ENCODE measurements at regions not wholly inside any gene's neighbourhood (a gene's known extent, or its start where the extent isn't known, plus 50 kb on each side); places are given as distances from the start of the nearest gene placed in this dataset.

GRCh38 chr6:61586934-61587537 lies 699.0 kb downstream of the KHDRBS2 start:
- H3K4me3 ChIP-seq (ENCODE audit: low read length), result no peak overlapping the region

GRCh38 chr6:61585504-61585903 lies 700.5 kb downstream of the KHDRBS2 start:
- Histone ChIP-seq H3K4me2 (ENCODE audit: low read length) (no peak overlapping the region), H3K18ac (ENCODE audit: low read length) (no peak overlapping the region), H3K79me1 (ENCODE audit: low read length) (no peaks in the 10 kb centered on the region), H3K4me3 (ENCODE audit: low read length) (no peak overlapping the region), H3K23ac (ENCODE audit: low read length) (no peak overlapping the region), H2BK120ac (ENCODE audit: low read depth, low read length) (no peak overlapping the region), H3K27me3 (ENCODE audit: insufficient read depth, low read length, poor library complexity) (no peaks in the 10 kb centered on the region), H3K27ac (ENCODE audit: low read depth, low read length) (no peak overlapping the region), H4K5ac (ENCODE audit: low read length) (no peak overlapping the region), H3K79me2 (ENCODE audit: control insufficient read depth, insufficient read depth, low read length) (no peaks in the 10 kb centered on the region), H3K4me1 (ENCODE audit: control insufficient read depth, low read depth, low read length) (peaks cover 4% of the 10 kb centered on the region), H2AK5ac (ENCODE audit: low read length) (no peak overlapping the region), H3K56ac (ENCODE audit: low read length) (no peak overlapping the region), H2BK15ac (replicated peaks; ENCODE audit: low read depth) (no peak overlapping the region), H3K9ac (ENCODE audit: low read length) (no peak overlapping the region), H4K8ac (ENCODE audit: low read depth, low read length) (no peak overlapping the region), H3K36me3 (ENCODE audit: control insufficient read depth, insufficient read depth, low read length) (no peaks in the 10 kb centered on the region), H2BK5ac (ENCODE audit: low read length) (no peak overlapping the region), H3K4ac (ENCODE audit: low read depth, low read length) (no peak overlapping the region)
- DNase-seq, result no peak
- WGBS (ENCODE audit: extremely low coverage, insufficient coverage, low lambda C conversion rate), result no CpG with 5 or more reads among the region's 2 CpGs

More at GRCh38 chr6:61586934-61587537, 699.0 kb downstream of the KHDRBS2 start:
- no peak overlapping the region for H3K4me2 ChIP-seq (ENCODE audit: low read length)
- no peaks in the 10 kb centered on the region for H3K36me3 ChIP-seq (ENCODE audit: control insufficient read depth, insufficient read depth, low read length)
- no CpG with 5 or more reads among the region's 3 CpGs for WGBS (ENCODE audit: extremely low coverage, insufficient coverage, low lambda C conversion rate)
- no peaks in the 10 kb centered on the region for H3K27me3 ChIP-seq (ENCODE audit: insufficient read depth, low read length, poor library complexity)
- no peak overlapping the region for H4K5ac ChIP-seq (ENCODE audit: low read length)
- peak overlapping the region; percentile 76 for H2BK5ac ChIP-seq (ENCODE audit: low read length)
- no peak overlapping the region for H3K9ac ChIP-seq (ENCODE audit: low read length)
- no peak overlapping the region for H2BK120ac ChIP-seq (ENCODE audit: low read depth, low read length)
- H2AK5ac ChIP-seq (ENCODE audit: low read length), result no peak overlapping the region
- no peak overlapping the region for H3K56ac ChIP-seq (ENCODE audit: low read length)
- H3K79me2 ChIP-seq (ENCODE audit: control insufficient read depth, insufficient read depth, low read length), result no peaks in the 10 kb centered on the region
- no peak overlapping the region for H3K4ac ChIP-seq (ENCODE audit: low read depth, low read length)
- H4K8ac ChIP-seq (ENCODE audit: low read depth, low read length), result no peak overlapping the region
- peak; percentile 77 for DNase-seq
- H3K79me1 ChIP-seq (ENCODE audit: low read length), result no peaks in the 10 kb centered on the region
- H3K23ac ChIP-seq (ENCODE audit: low read length), result no peak overlapping the region
- H3K18ac ChIP-seq (ENCODE audit: low read length), result no peak overlapping the region
- no peak overlapping the region for H2BK15ac ChIP-seq (replicated peaks; ENCODE audit: low read depth)
- H3K4me1 ChIP-seq (ENCODE audit: control insufficient read depth, low read depth, low read length), result peaks cover 4% of the 10 kb centered on the region
- H3K27ac ChIP-seq (ENCODE audit: low read depth, low read length), result no peak overlapping the region

GRCh38 chr6:61562098-61562497 lies 723.9 kb downstream of the KHDRBS2 start:
- Histone ChIP-seq H3K4me1 (ENCODE audit: control insufficient read depth, low read depth, low read length) (no peaks in the 10 kb centered on the region), H2BK120ac (ENCODE audit: low read depth, low read length) (no peak overlapping the region), H3K4me3 (ENCODE audit: low read length) (no peak overlapping the region), H3K23ac (ENCODE audit: low read length) (no peak overlapping the region), H2BK5ac (ENCODE audit: low read length) (no peak overlapping the region), H3K79me2 (ENCODE audit: control insufficient read depth, insufficient read depth, low read length) (no peaks in the 10 kb centered on the region), H3K36me3 (ENCODE audit: control insufficient read depth, insufficient read depth, low read length) (no peaks in the 10 kb centered on the region), H2BK15ac (replicated peaks; ENCODE audit: low read depth) (no peak overlapping the region), H3K18ac (ENCODE audit: low read length) (no peak overlapping the region), H3K27ac (ENCODE audit: low read depth, low read length) (no peak overlapping the region), H3K4ac (ENCODE audit: low read depth, low read length) (no peak overlapping the region), H3K79me1 (ENCODE audit: low read length) (no peaks in the 10 kb centered on the region), H4K5ac (ENCODE audit: low read length) (no peak overlapping the region), H3K56ac (ENCODE audit: low read length) (no peak overlapping the region), H2AK5ac (ENCODE audit: low read length) (no peak overlapping the region), H4K8ac (ENCODE audit: low read depth, low read length) (no peak overlapping the region), H3K9ac (ENCODE audit: low read length) (no peak overlapping the region), H3K27me3 (ENCODE audit: insufficient read depth, low read length, poor library complexity) (no peaks in the 10 kb centered on the region), H3K4me2 (ENCODE audit: low read length) (no peak overlapping the region)
- no CpG with 5 or more reads among the region's 1 CpG for WGBS (ENCODE audit: extremely low coverage, insufficient coverage, low lambda C conversion rate)
- no peak for DNase-seq

- Histone ChIP-seq H2BK120ac (ENCODE audit: low read depth, low read length) (no peak overlapping the region), H3K4ac (ENCODE audit: low read depth, low read length) (no peak overlapping the region), H3K23ac (ENCODE audit: low read length) (no peak overlapping the region), H3K27me3 (ENCODE audit: insufficient read depth, low read length, poor library complexity) (no peaks in the 10 kb centered on the region), H3K79me2 (ENCODE audit: control insufficient read depth, insufficient read depth, low read length) (no peaks in the 10 kb centered on the region), H2BK5ac (ENCODE audit: low read length) (no peak overlapping the region), H3K79me1 (ENCODE audit: low read length) (no peaks in the 10 kb centered on the region), H4K8ac (ENCODE audit: low read depth, low read length) (no peak overlapping the region), H3K18ac (ENCODE audit: low read length) (no peak overlapping the region), H3K4me3 (ENCODE audit: low read length) (no peak overlapping the region), H3K4me1 (ENCODE audit: control insufficient read depth, low read depth, low read length) (no peaks in the 10 kb centered on the region), H3K36me3 (ENCODE audit: control insufficient read depth, insufficient read depth, low read length) (no peaks in the 10 kb centered on the region), H3K4me2 (ENCODE audit: low read length) (no peak overlapping the region), H2BK15ac (replicated peaks; ENCODE audit: low read depth) (no peak overlapping the region), H4K5ac (ENCODE audit: low read length) (no peak overlapping the region), H3K9ac (ENCODE audit: low read length) (no peak overlapping the region), H2AK5ac (ENCODE audit: low read length) (no peak overlapping the region), H3K56ac (ENCODE audit: low read length) (no peak overlapping the region), H3K27ac (ENCODE audit: low read depth, low read length) (no peak overlapping the region)
- no peak for DNase-seq
- WGBS (ENCODE audit: extremely low coverage, insufficient coverage, low lambda C conversion rate), result no CpG with 5 or more reads among the region's 1 CpG
Measured at GRCh38 chr6:61558796-61559195, 727.2 kb downstream of the KHDRBS2 start.

- Histone ChIP-seq H3K36me3 (ENCODE audit: control insufficient read depth, insufficient read depth, low read length) (no peaks in the 10 kb centered on the region), H3K4me2 (ENCODE audit: low read length) (no peak overlapping the region), H3K23ac (ENCODE audit: low read length) (no peak overlapping the region), H2BK120ac (ENCODE audit: low read depth, low read length) (no peak overlapping the region), H3K27me3 (ENCODE audit: insufficient read depth, low read length, poor library complexity) (no peaks in the 10 kb centered on the region), H3K79me1 (ENCODE audit: low read length) (no peaks in the 10 kb centered on the region), H3K27ac (ENCODE audit: low read depth, low read length) (no peak overlapping the region), H3K4ac (ENCODE audit: low read depth, low read length) (no peak overlapping the region), H2AK5ac (ENCODE audit: low read length) (no peak overlapping the region), H3K79me2 (ENCODE audit: control insufficient read depth, insufficient read depth, low read length) (no peaks in the 10 kb centered on the region), H2BK5ac (ENCODE audit: low read length) (no peak overlapping the region), H2BK15ac (replicated peaks; ENCODE audit: low read depth) (no peak overlapping the region), H3K18ac (ENCODE audit: low read length) (no peak overlapping the region), H4K5ac (ENCODE audit: low read length) (no peak overlapping the region), H3K4me1 (ENCODE audit: control insufficient read depth, low read depth, low read length) (no peaks in the 10 kb centered on the region), H3K56ac (ENCODE audit: low read length) (no peak overlapping the region), H3K4me3 (ENCODE audit: low read length) (no peak overlapping the region), H3K9ac (ENCODE audit: low read length) (no peak overlapping the region), H4K8ac (ENCODE audit: low read depth, low read length) (no peak overlapping the region)
- DNase-seq, result no peak
- no CpG with 5 or more reads among the region's 6 CpGs for WGBS (ENCODE audit: extremely low coverage, insufficient coverage, low lambda C conversion rate)
Measured at GRCh38 chr6:61555993-61556392, 730.0 kb downstream of the KHDRBS2 start.

GRCh38 chr6:61538801-61539200 lies 747.2 kb downstream of the KHDRBS2 start:
- Histone ChIP-seq H3K4me1 (ENCODE audit: control insufficient read depth, low read depth, low read length) (no peaks in the 10 kb centered on the region), H3K27me3 (ENCODE audit: insufficient read depth, low read length, poor library complexity) (no peaks in the 10 kb centered on the region), H3K27ac (ENCODE audit: low read depth, low read length) (no peak overlapping the region), H2BK5ac (ENCODE audit: low read length) (no peak overlapping the region), H3K4ac (ENCODE audit: low read depth, low read length) (no peak overlapping the region), H3K79me2 (ENCODE audit: control insufficient read depth, insufficient read depth, low read length) (no peaks in the 10 kb centered on the region), H3K56ac (ENCODE audit: low read length) (no peak overlapping the region), H3K18ac (ENCODE audit: low read length) (no peak overlapping the region), H3K9ac (ENCODE audit: low read length) (no peak overlapping the region), H4K5ac (ENCODE audit: low read length) (no peak overlapping the region), H3K4me2 (ENCODE audit: low read length) (no peak overlapping the region), H4K8ac (ENCODE audit: low read depth, low read length) (no peak overlapping the region), H2AK5ac (ENCODE audit: low read length) (no peak overlapping the region), H2BK15ac (replicated peaks; ENCODE audit: low read depth) (no peak overlapping the region), H2BK120ac (ENCODE audit: low read depth, low read length) (no peak overlapping the region), H3K23ac (ENCODE audit: low read length) (no peak overlapping the region), H3K36me3 (ENCODE audit: control insufficient read depth, insufficient read depth, low read length) (no peaks in the 10 kb centered on the region), H3K4me3 (ENCODE audit: low read length) (no peak overlapping the region), H3K79me1 (ENCODE audit: low read length) (no peaks in the 10 kb centered on the region)
- no CpG with 5 or more reads among the region's 3 CpGs for WGBS (ENCODE audit: extremely low coverage, insufficient coverage, low lambda C conversion rate)
- no peak for DNase-seq

Data from mesendoderm (in vitro differentiated cells).